Left lung (tissue), 4 donors: ENCODE measurements at regions not wholly inside any gene's neighbourhood (a gene's known extent, or its start where the extent isn't known, plus 50 kb on each side); places are given as distances from the start of the nearest gene placed in this dataset.

Source experiments
- ATAC-seq: fragments of 200-7000 bp; cut with Tn5 transposase; one replicate; pipeline ENCODE4 v1.9.1; 2020; ENCODE audit warnings: moderate library complexity
- DNase-seq, 4 donors: peaks; one replicate each; pipeline ENCODE4 v3.0.0-alpha.2; 2013 to 2020
- H3K27ac ChIP-seq, 2 donors: fragments of 200-600 bp; sonication (generic) in 1 of 2; one replicate each; pipeline versions ENCODE4 v1.5.0 to v1.8.0; 2020 to 2021
- H3K27me3 ChIP-seq, 2 donors: fragments of 200-600 bp; sonication (generic) in 1 of 2; one replicate each; pipeline versions ENCODE4 v1.5.0 to v1.8.0; 2020 to 2021
- H3K36me3 ChIP-seq, 2 donors: fragments of 200-600 bp; sonication (generic) in 1 of 2; one replicate each; pipeline versions ENCODE4 v1.5.0 to v1.8.0; 2020 to 2021
- H3K4me1 ChIP-seq, 2 donors: fragments of 200-600 bp; one replicate each; pipeline ENCODE4 v1.8.0; 2021
- H3K4me3 ChIP-seq, 2 donors: fragments of 200-600 bp; sonication (generic) in 1 of 2; one replicate each; pipeline versions ENCODE4 v1.5.0 to v1.8.0; 2020 to 2021; ENCODE audit warnings: mild to moderate bottlenecking in 1 of 2
- H3K9me3 ChIP-seq, 2 donors: fragments of 200-600 bp; sonication (generic) in 1 of 2; one replicate each; pipeline versions ENCODE4 v1.5.0 to v1.8.0; 2020 to 2021
- CTCF ChIP-seq, 2 donors: fragments of 200-600 bp; sonication (generic) in 1 of 2; IDR thresholded peaks; one replicate each; pipeline versions ENCODE4 v1.5.0 to v1.8.0; 2021; ENCODE audit warnings: antibody characterized with exemption in 2 of 2
- intact Hi-C, 2 donors: fragments of 100-400 bp; cut with DNase I; formaldehyde crosslinking; loops; one replicate each; pipeline versions ENCODE4 v1.11.2 to v1.14.2; 2022
- donor health status: DM: no; HTN: yes; CAD: no.
- donor health status: DM: no; HTN: no; CAD: no.

- no peak overlapping the region for H3K27ac ChIP-seq
- peaks cover 0 to 44% of the 10 kb centered on the region in 2 donors for H3K9me3 ChIP-seq
- H3K4me3 ChIP-seq: no peak overlapping the region
- H3K27me3 ChIP-seq: no peaks in the 10 kb centered on the region
- no peak for TF ChIP-seq CTCF (IDR thresholded peaks at IDR 0.05)
- H3K4me1 ChIP-seq: no peaks in the 10 kb centered on the region
- intact Hi-C loops: no loop called here
- ATAC-seq (no peak), DNase-seq (no peak)
- H3K36me3 ChIP-seq: no peaks in the 10 kb centered on the region
Measured at GRCh38 chr5:27476356-27476988, 438.1 kb upstream of the CDH9 start.

DNA sequence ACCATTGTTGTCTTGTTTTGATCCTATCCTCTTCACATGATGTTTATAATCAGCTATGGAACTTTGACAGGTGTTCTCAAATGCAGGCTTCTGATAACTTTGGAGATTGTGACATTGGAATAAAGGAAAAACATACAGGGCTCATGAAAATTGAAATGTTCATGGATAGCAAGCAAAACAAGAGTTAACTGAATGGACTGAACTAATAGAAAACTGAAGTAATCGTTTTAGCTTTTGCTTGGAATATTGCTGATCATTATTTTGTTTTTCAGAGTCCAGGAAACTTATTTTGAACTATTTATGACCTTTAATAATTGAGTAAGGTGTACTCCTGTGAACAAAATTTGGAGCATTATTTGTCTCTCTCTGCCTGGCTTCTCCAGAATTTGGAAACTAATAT is 436.7 kb upstream of the CDH9 start:
- peaks cover 0 to 45% of the 10 kb centered on the region in 2 donors for H3K9me3 ChIP-seq
- H3K36me3 ChIP-seq: no peaks in the 10 kb centered on the region
- no peak overlapping the region for H3K27ac ChIP-seq
- no peaks in the 10 kb centered on the region for H3K27me3 ChIP-seq
- no peaks in the 10 kb centered on the region for H3K4me1 ChIP-seq
- TF ChIP-seq CTCF (IDR thresholded peaks at IDR 0.05): no peak
- H3K4me3 ChIP-seq: no peak overlapping the region
- DNase-seq (no peak), ATAC-seq (no peak)
- intact Hi-C loops: no loop called here

- Histone ChIP-seq H3K4me3 (no peak overlapping the region), H3K36me3 (no peaks in the 10 kb centered on the region), H3K27me3 (no peaks in the 10 kb centered on the region), H3K4me1 (no peaks in the 10 kb centered on the region), H3K9me3 (peaks cover 0 to 42% of the 10 kb centered on the region in 2 donors), H3K27ac (no peak overlapping the region)
- TF ChIP-seq CTCF (IDR thresholded peaks at IDR 0.05): no peak
- ATAC-seq (no peak), DNase-seq (no peak)
- intact Hi-C loops: no loop called here
Measured at GRCh38 chr5:27474395-27474794, 436.0 kb upstream of the CDH9 start.

DNA sequence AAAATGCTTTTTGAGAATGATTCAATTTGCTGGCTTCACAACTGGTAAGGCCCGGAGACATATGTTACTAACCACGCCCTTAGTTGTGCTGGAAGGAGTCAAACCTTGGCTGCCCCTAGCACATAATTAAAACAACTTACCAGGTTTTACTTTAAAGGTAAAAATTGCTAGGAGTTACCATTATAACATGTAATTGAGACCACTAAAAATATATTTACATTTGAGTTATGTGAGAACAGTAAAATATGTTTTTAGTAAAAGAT is 435.6 kb upstream of the CDH9 start:
- H3K9me3 ChIP-seq: peaks cover 0 to 42% of the 10 kb centered on the region in 2 donors
- no peak for ATAC-seq
- H3K27me3 ChIP-seq: no peaks in the 10 kb centered on the region
- H3K27ac ChIP-seq: no peak overlapping the region
- intact Hi-C loops: no loop called here
- no peaks in the 10 kb centered on the region for H3K4me1 ChIP-seq
- DNase-seq: no peak
- TF ChIP-seq CTCF (IDR thresholded peaks at IDR 0.05): no peak
- no peak overlapping the region for H3K4me3 ChIP-seq
- H3K36me3 ChIP-seq: no peaks in the 10 kb centered on the region

- Histone ChIP-seq H3K9me3 (peaks cover 0 to 42% of the 10 kb centered on the region in 2 donors), H3K27ac (no peak overlapping the region), H3K36me3 (no peaks in the 10 kb centered on the region), H3K4me1 (no peaks in the 10 kb centered on the region), H3K4me3 (no peak overlapping the region), H3K27me3 (no peaks in the 10 kb centered on the region)
- DNase-seq: no peak
- intact Hi-C loops: no loop called here
- ATAC-seq: no peak
- TF ChIP-seq CTCF (IDR thresholded peaks at IDR 0.05): no peak
Measured at GRCh38 chr5:27473307-27474046, 435.1 kb upstream of the CDH9 start.
